AG04450 (cell line): ENCODE measurements at regions not wholly inside any gene's neighbourhood (a gene's known extent, or its start where the extent isn't known, plus 50 kb on each side); places are given as distances from the start of the nearest gene placed in this dataset.

ENCODE experiments used
- CTCF ChIA-PET: fragments of 300-600, 350-600 bp; formaldehyde crosslinking; extraction: SDS; loops from one replicate; lab custom pipeline; 2022; ENCODE audit warnings: antibody characterized with exemption, inconsistent platforms; lab: Charles Lee
- POLR2A ChIA-PET: fragments of 350-600 bp; formaldehyde crosslinking; extraction: SDS; loops from one replicate; lab custom pipeline; 2021; ENCODE audit warnings: antibody characterized with exemption, inconsistent platforms; lab: Yijun Ruan, JAX
- DNase-seq: peaks from one replicate; pipeline ENCODE4 v3.0.0-alpha.2; 2011; ENCODE audit warnings: low read depth, low spot score
- H3K27ac ChIP-seq: one replicate; pipeline ENCODE4 v1.5.1; 2012; ENCODE audit warnings: low read depth, low read length, control low read depth
- H3K27me3 ChIP-seq: one replicate; pipeline ENCODE4 v1.6.0; 2012; ENCODE audit warnings: low read length; ENCODE audit not compliant: control insufficient read depth, insufficient read depth
- H3K4me3 ChIP-seq: 2 replicates; pipeline ENCODE4 v1.5.1; 2011; ENCODE audit warnings: mild to moderate bottlenecking, low read depth, low read length, control low read depth
- H3K9me3 ChIP-seq: 2 replicates; pipeline ENCODE4 v1.5.1; 2012; ENCODE audit warnings: low read length; ENCODE audit not compliant: control insufficient read depth, insufficient read depth
- TF ChIP-seq, protein P1 (sequence below): IDR thresholded peaks from 2 replicates; pipeline ENCODE4 v1.5.1; 2011; ENCODE audit warnings: low read depth, low read length, control low read depth, inconsistent platforms

DNA sequence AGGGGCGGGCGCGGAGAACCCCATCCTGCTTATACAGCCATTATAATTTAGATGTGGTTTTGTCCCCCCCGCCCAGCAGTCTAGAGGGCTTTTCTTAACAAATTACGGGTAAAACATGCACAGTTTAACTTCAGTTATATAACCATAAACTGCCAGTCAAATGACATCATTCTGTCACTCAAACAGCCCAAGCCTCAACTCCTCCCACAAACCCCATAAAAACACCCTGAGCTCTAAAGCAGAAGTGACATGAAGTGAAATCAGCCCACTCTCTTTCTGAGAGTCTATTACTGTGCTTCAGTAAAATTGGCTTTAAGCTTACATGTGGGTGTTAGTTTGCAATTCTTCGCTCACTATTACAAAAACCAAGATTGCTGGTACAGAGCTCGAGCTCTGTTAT is 705.1 kb upstream of the GCFC2 start:
- TF ChIP-seq, protein P1, sequence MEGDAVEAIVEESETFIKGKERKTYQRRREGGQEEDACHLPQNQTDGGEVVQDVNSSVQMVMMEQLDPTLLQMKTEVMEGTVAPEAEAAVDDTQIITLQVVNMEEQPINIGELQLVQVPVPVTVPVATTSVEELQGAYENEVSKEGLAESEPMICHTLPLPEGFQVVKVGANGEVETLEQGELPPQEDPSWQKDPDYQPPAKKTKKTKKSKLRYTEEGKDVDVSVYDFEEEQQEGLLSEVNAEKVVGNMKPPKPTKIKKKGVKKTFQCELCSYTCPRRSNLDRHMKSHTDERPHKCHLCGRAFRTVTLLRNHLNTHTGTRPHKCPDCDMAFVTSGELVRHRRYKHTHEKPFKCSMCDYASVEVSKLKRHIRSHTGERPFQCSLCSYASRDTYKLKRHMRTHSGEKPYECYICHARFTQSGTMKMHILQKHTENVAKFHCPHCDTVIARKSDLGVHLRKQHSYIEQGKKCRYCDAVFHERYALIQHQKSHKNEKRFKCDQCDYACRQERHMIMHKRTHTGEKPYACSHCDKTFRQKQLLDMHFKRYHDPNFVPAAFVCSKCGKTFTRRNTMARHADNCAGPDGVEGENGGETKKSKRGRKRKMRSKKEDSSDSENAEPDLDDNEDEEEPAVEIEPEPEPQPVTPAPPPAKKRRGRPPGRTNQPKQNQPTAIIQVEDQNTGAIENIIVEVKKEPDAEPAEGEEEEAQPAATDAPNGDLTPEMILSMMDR, result no peak
- Histone ChIP-seq H3K4me3 (no peak overlapping the region), H3K9me3 (peaks cover 3% of the 10 kb centered on the region; the same call in 1 of the 2 replicates), H3K27me3 (no peaks in the 10 kb centered on the region), H3K27ac (no peak overlapping the region)
- ChIA-PET CTCF (no interaction called here), POLR2A (no interaction called here)
- no peak for DNase-seq

DNA sequence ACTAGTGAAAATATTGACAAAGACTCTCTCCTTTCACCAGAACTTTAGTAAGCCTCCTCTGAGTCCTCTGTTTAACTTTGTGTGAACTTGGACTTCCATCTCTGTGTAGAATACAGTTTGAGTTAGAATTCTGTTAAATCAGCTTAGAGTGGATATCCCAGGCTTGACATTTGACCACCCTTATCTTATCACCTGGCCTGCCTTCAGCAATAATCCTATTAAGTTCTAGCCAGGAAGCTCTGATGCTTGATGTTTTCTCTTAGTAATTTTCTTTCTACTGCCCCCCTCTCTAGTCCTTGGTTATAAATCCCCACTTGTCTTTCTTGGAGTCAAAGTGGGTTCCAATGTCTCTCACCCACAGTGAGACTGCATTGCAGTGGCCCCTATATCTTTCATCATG is 702.7 kb upstream of the GCFC2 start:
- TF ChIP-seq, protein P1, result no peak
- DNase-seq, result no peak
- POLR2A ChIA-PET, result no interaction called here
- CTCF ChIA-PET, result no interaction called here
- H3K4me3 ChIP-seq, result no peak overlapping the region
- no peaks in the 10 kb centered on the region for H3K27me3 ChIP-seq
- H3K9me3 ChIP-seq, result peaks cover 3% of the 10 kb centered on the region; the same call in 1 of the 2 replicates
- H3K27ac ChIP-seq, result no peak overlapping the region

GRCh38 chr2:76406134-76406855 is 695.6 kb upstream of the GCFC2 start:
- Histone ChIP-seq H3K27ac (no peak overlapping the region), H3K9me3 (peaks cover 11% of the 10 kb centered on the region), H3K27me3 (no peaks in the 10 kb centered on the region), H3K4me3 (no peak overlapping the region)
- ChIA-PET POLR2A (no interaction called here), CTCF (no interaction called here)
- no peak for DNase-seq
- TF ChIP-seq, protein P1, result no peak

- TF ChIP-seq, protein P1, result no peak
- POLR2A ChIA-PET, result no interaction called here
- CTCF ChIA-PET, result no interaction called here
- H3K9me3 ChIP-seq, result no peaks in the 10 kb centered on the region
- no peak overlapping the region for H3K4me3 ChIP-seq
- DNase-seq, result no peak
- H3K27ac ChIP-seq, result no peak overlapping the region
- H3K27me3 ChIP-seq, result no peaks in the 10 kb centered on the region
Measured at GRCh38 chr2:76393356-76393755, 682.6 kb upstream of the GCFC2 start.

GRCh38 chr2:76391678-76392077 is 681.0 kb upstream of the GCFC2 start:
- H3K27me3 ChIP-seq, result no peaks in the 10 kb centered on the region
- TF ChIP-seq, protein P1, result no peak
- H3K27ac ChIP-seq, result no peak overlapping the region
- CTCF ChIA-PET, result no interaction called here
- DNase-seq, result no peak
- H3K9me3 ChIP-seq, result no peaks in the 10 kb centered on the region
- POLR2A ChIA-PET, result no interaction called here
- H3K4me3 ChIP-seq, result no peak overlapping the region
